Right lobe of liver (tissue), 4 donors: ENCODE measurements at regions not wholly inside any gene's neighbourhood (a gene's known extent, or its start where the extent isn't known, plus 50 kb on each side); places are given as distances from the start of the nearest gene placed in this dataset.

Experiments
- POLR2A ChIP-seq: fragments of 450-650 bp; IDR thresholded peaks from one replicate; pipeline ENCODE4 v1.6.1; 2017; ENCODE audit warnings: antibody characterized with exemption, mild to moderate bottlenecking
- TF ChIP-seq, protein P1 (sequence below), 4 donors: fragments of 200-600 bp in 3 of 4; fragments of 450-650 bp in 1 of 4; IDR thresholded peaks; one replicate each; pipeline versions ENCODE4 v1.5.1 to v1.8.0; 2016 to 2022; ENCODE audit warnings: antibody characterized with exemption in 4 of 4, mild to moderate bottlenecking in 2 of 4
- donor health status: DM: no; HTN: no; CAD: no.
- donor health status: DM: no; HTN: no; CAD: no.
- donor health status: DM: no; HTN: yes; CAD: no.

DNA sequence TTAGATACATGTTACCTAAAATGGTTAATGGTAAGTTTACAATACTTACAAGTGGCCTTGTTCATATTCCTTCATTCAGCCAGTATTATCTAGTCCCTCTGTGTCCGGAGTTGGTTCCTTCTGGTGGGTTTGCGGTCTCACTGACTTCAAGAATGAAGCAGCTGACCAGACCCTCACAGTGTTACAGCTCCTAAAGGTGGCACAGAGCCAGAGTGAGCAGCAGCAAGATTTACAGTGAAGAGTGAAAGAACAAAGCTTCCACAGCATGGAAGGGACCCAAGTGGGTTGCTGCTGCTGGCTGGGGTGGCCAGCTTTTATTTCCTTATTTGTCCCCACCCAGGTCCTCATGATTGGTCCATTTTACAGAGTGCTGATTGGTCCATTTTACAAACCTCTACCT is 916.8 kb downstream of the MCTP2 start:
- TF ChIP-seq, protein P1, sequence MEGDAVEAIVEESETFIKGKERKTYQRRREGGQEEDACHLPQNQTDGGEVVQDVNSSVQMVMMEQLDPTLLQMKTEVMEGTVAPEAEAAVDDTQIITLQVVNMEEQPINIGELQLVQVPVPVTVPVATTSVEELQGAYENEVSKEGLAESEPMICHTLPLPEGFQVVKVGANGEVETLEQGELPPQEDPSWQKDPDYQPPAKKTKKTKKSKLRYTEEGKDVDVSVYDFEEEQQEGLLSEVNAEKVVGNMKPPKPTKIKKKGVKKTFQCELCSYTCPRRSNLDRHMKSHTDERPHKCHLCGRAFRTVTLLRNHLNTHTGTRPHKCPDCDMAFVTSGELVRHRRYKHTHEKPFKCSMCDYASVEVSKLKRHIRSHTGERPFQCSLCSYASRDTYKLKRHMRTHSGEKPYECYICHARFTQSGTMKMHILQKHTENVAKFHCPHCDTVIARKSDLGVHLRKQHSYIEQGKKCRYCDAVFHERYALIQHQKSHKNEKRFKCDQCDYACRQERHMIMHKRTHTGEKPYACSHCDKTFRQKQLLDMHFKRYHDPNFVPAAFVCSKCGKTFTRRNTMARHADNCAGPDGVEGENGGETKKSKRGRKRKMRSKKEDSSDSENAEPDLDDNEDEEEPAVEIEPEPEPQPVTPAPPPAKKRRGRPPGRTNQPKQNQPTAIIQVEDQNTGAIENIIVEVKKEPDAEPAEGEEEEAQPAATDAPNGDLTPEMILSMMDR (IDR thresholded peaks at IDR 0.05), result no peak
- TF ChIP-seq POLR2A, result no peak
